Muscle of back (tissue), 3 donors: ENCODE measurements at regions not wholly inside any gene's neighbourhood (a gene's known extent, or its start where the extent isn't known, plus 50 kb on each side); places are given as distances from the start of the nearest gene placed in this dataset.
"Not testable (repeated sequence)": the region's sequence is repeated elsewhere in the genome, so short reads cannot be mapped to it uniquely, and the experiment has no call there.

ENCODE experiments used
- DNase-seq, 3 donors: peaks; one replicate each; pipeline versions ENCODE4 v3.0.0 to v3.0.0-alpha.2; 2013

GRCh38 chr14:86739761-86740160 lies 1209.8 kb downstream of the FLRT2 start:
- no peak for DNase-seq

GRCh38 chr14:86731427-86731826 lies 1201.5 kb downstream of the FLRT2 start:
- DNase-seq = not testable (repeated sequence)

- no peak for DNase-seq
These were observed 1193.3 kb downstream of the FLRT2 start for GRCh38 chr14:86723254-86723624.

- no peak for DNase-seq
These were observed 1192.8 kb downstream of the FLRT2 start for GRCh38 chr14:86722612-86723253.

GRCh38 chr14:86714575-86714974 lies 1184.6 kb downstream of the FLRT2 start:
- no peak for DNase-seq

- no peak for DNase-seq
These were observed 1184.2 kb downstream of the FLRT2 start for GRCh38 chr14:86714153-86714552.

- DNase-seq = no peak
These were observed 1182.8 kb downstream of the FLRT2 start for GRCh38 chr14:86712727-86713126.

GRCh38 chr14:86712176-86712575 lies 1182.2 kb downstream of the FLRT2 start:
- DNase-seq = no peak

- DNase-seq = no peak
These were observed 1178.9 kb downstream of the FLRT2 start for GRCh38 chr14:86708846-86709339.

- no peak for DNase-seq
These were observed 1177.1 kb downstream of the FLRT2 start for GRCh38 chr14:86707071-86707470.

- DNase-seq = no peak
These were observed 1153.6 kb downstream of the FLRT2 start for GRCh38 chr14:86683561-86683960.

- no peak for DNase-seq
These were observed 1145.1 kb downstream of the FLRT2 start for GRCh38 chr14:86675059-86675458.

GRCh38 chr14:86673523-86673969 lies 1143.6 kb downstream of the FLRT2 start:
- no peak for DNase-seq

- DNase-seq = no peak
These were observed 1142.1 kb downstream of the FLRT2 start for GRCh38 chr14:86672080-86672479.

- DNase-seq = no peak
These were observed 1136.0 kb downstream of the FLRT2 start for GRCh38 chr14:86665975-86666374.

- no peak for DNase-seq
These were observed 1132.4 kb downstream of the FLRT2 start for GRCh38 chr14:86662334-86662733.

GRCh38 chr14:86654558-86655184 lies 1124.7 kb downstream of the FLRT2 start:
- DNase-seq = peak in 1 of 3 donors; percentile 17

GRCh38 chr14:86652526-86652925 lies 1122.6 kb downstream of the FLRT2 start:
- no peak for DNase-seq

GRCh38 chr14:86646696-86647690 lies 1117.0 kb downstream of the FLRT2 start:
- DNase-seq = no peak

GRCh38 chr14:86646125-86646524 lies 1116.2 kb downstream of the FLRT2 start:
- DNase-seq = no peak

GRCh38 chr14:86641310-86641709 lies 1111.4 kb downstream of the FLRT2 start:
- DNase-seq = no peak

GRCh38 chr14:86640288-86640687 lies 1110.3 kb downstream of the FLRT2 start:
- DNase-seq = no peak
